ENCODE measurements at regions not wholly inside any gene's neighbourhood (a gene's known extent, or its start where the extent isn't known, plus 50 kb on each side); places are given as distances from the start of the nearest gene placed in this dataset.
"Not testable (repeated sequence)": the region's sequence is repeated elsewhere in the genome, so short reads cannot be mapped to it uniquely, and the experiment has no call there.

GRCh38 chr12:27164330-27165040 is 79.6 kb upstream of the STK38L start:
- in situ Hi-C loops (cut with MboI; ENCODE audit: low sequenced_read_pairs, unreplicated experiment): no loop called here
- TF ChIP-seq CTCF (IDR thresholded peaks at IDR 0.05; ENCODE audit: borderline replicate concordance, control extremely low read depth, extremely low read depth, insufficient read depth, missing control alignments): no peak
- no peak for DNase-seq (ENCODE audit: low spot score)

GRCh38 chr12:27165958-27166357 is 78.1 kb upstream of the STK38L start:
- in situ Hi-C loops (cut with MboI; ENCODE audit: low sequenced_read_pairs, unreplicated experiment); DNase-seq (ENCODE audit: low spot score): not testable (repeated sequence)

- in situ Hi-C loops (cut with MboI; ENCODE audit: low sequenced_read_pairs, unreplicated experiment); DNase-seq (ENCODE audit: low spot score): not testable (repeated sequence)
Observed at GRCh38 chr12:27171494-27171893, 72.6 kb upstream of the STK38L start.

- no peak for TF ChIP-seq CTCF (IDR thresholded peaks at IDR 0.05; ENCODE audit: borderline replicate concordance, control extremely low read depth, extremely low read depth, insufficient read depth, missing control alignments)
- in situ Hi-C loops (cut with MboI; ENCODE audit: low sequenced_read_pairs, unreplicated experiment): no loop called here
- no peak for DNase-seq (ENCODE audit: low spot score)
Observed at GRCh38 chr12:27176765-27177164, 67.3 kb upstream of the STK38L start.

GRCh38 chr12:27177706-27178105 is 66.4 kb upstream of the STK38L start:
- no peak for TF ChIP-seq CTCF (IDR thresholded peaks at IDR 0.05; ENCODE audit: borderline replicate concordance, control extremely low read depth, extremely low read depth, insufficient read depth, missing control alignments)
- no peak for DNase-seq (ENCODE audit: low spot score)
- in situ Hi-C loops (cut with MboI; ENCODE audit: low sequenced_read_pairs, unreplicated experiment): no loop called here

- in situ Hi-C loops (cut with MboI; ENCODE audit: low sequenced_read_pairs, unreplicated experiment): no loop called here
- no peak for DNase-seq (ENCODE audit: low spot score)
- no peak for TF ChIP-seq CTCF (IDR thresholded peaks at IDR 0.05; ENCODE audit: borderline replicate concordance, control extremely low read depth, extremely low read depth, insufficient read depth, missing control alignments)
Observed at GRCh38 chr12:27178255-27178654, 65.8 kb upstream of the STK38L start.

GRCh38 chr12:27178723-27179399 is 65.2 kb upstream of the STK38L start:
- DNase-seq (ENCODE audit: low spot score): no peak
- TF ChIP-seq CTCF (IDR thresholded peaks at IDR 0.05; ENCODE audit: borderline replicate concordance, control extremely low read depth, extremely low read depth, insufficient read depth, missing control alignments): no peak
- in situ Hi-C loops (cut with MboI; ENCODE audit: low sequenced_read_pairs, unreplicated experiment): no loop called here

Data from GM13976 (cell line).